H9 (cell line): ENCODE measurements at regions not wholly inside any gene's neighbourhood (a gene's known extent, or its start where the extent isn't known, plus 50 kb on each side); places are given as distances from the start of the nearest gene placed in this dataset.

ENCODE experiments used
- DNase-seq: peaks from one replicate; pipeline ENCODE4 v3.0.0-alpha.2; 2017
- H2AFZ ChIP-seq: one replicate; pipeline ENCODE4 v1.6.1; 2013; ENCODE audit warnings: mild to moderate bottlenecking, low read length, control low read depth, moderate library complexity
- H2AK5ac ChIP-seq: 2 replicates; pipeline ENCODE4 v1.6.1; 2013; ENCODE audit warnings: low read length, control low read depth, mixed read lengths; ENCODE audit not compliant: insufficient read length
- H2BK120ac ChIP-seq: one replicate; pipeline ENCODE4 v1.6.1; 2013; ENCODE audit warnings: low read depth, mild to moderate bottlenecking, low read length, control low read depth, inconsistent platforms; ENCODE audit not compliant: poor library complexity, severe bottlenecking
- H2BK12ac ChIP-seq: 2 replicates; pipeline ENCODE4 v1.6.1; 2013; ENCODE audit warnings: low read length, control low read depth, mixed read lengths, low read depth; ENCODE audit not compliant: insufficient read length
- H2BK15ac ChIP-seq: 2 replicates; pipeline ENCODE4 v1.6.1; 2013; ENCODE audit warnings: low read depth, low read length, control low read depth
- H2BK20ac ChIP-seq: one replicate; pipeline ENCODE4 v1.6.1; 2013; ENCODE audit warnings: low read depth, mild to moderate bottlenecking, low read length, control low read depth, inconsistent platforms; ENCODE audit not compliant: poor library complexity, severe bottlenecking
- H2BK5ac ChIP-seq: 2 replicates; pipeline ENCODE4 v1.6.1; 2013; ENCODE audit warnings: low read length, control low read depth, mixed read lengths; ENCODE audit not compliant: insufficient read length
- H3K14ac ChIP-seq: 2 replicates; pipeline ENCODE4 v1.6.1; 2013; ENCODE audit warnings: low read length, control low read depth; ENCODE audit not compliant: insufficient read depth
- H3K18ac ChIP-seq: 2 replicates; pipeline ENCODE4 v1.6.1; 2013; ENCODE audit warnings: low read depth, mild to moderate bottlenecking, mixed read lengths, low read length, control low read depth; ENCODE audit not compliant: insufficient read length
- H3K23ac ChIP-seq: 2 replicates; pipeline ENCODE4 v1.6.1; 2013; ENCODE audit warnings: low read length, control low read depth, mixed read lengths, low read depth; ENCODE audit not compliant: insufficient read length
- H3K23me2 ChIP-seq: 2 replicates; pipeline ENCODE4 v1.6.1; 2013; ENCODE audit warnings: low read depth, mild to moderate bottlenecking, mixed read lengths, low read length, control low read depth; ENCODE audit not compliant: insufficient read length, poor library complexity, severe bottlenecking
- H3K27ac ChIP-seq: 2 replicates; pipeline ENCODE4 v1.5.1; 2013; ENCODE audit warnings: low read length, control low read depth, mixed read lengths, low read depth; ENCODE audit not compliant: insufficient read length
- H3K27me3 ChIP-seq: 2 replicates; pipeline ENCODE4 v1.6.1; 2013; ENCODE audit warnings: low read length, control low read depth, inconsistent platforms; ENCODE audit not compliant: insufficient read depth
- H3K4ac ChIP-seq: 2 replicates; pipeline ENCODE4 v1.6.1; 2013; ENCODE audit warnings: low read depth, mild to moderate bottlenecking, control low read depth, inconsistent platforms, low read length, moderate library complexity
- H3K4me1 ChIP-seq: 2 replicates; pipeline ENCODE4 v1.6.1; 2013; ENCODE audit warnings: low read length, control low read depth, inconsistent platforms; ENCODE audit not compliant: insufficient read depth
- H3K4me2 ChIP-seq: 2 replicates; pipeline ENCODE4 v1.6.1; 2013; ENCODE audit warnings: low read length, control low read depth, mixed read lengths; ENCODE audit not compliant: insufficient read length, insufficient read depth
- H3K56ac ChIP-seq: 2 replicates; pipeline ENCODE4 v1.6.1; 2013; ENCODE audit warnings: low read depth, mild to moderate bottlenecking, mixed read lengths, low read length, control low read depth; ENCODE audit not compliant: insufficient read length
- H3K79me1 ChIP-seq: 2 replicates; pipeline ENCODE4 v1.6.1; 2013; ENCODE audit warnings: low read depth, mild to moderate bottlenecking, moderate library complexity, low read length, control low read depth, inconsistent platforms; ENCODE audit not compliant: insufficient read depth, poor library complexity, severe bottlenecking
- H3K79me2 ChIP-seq: 2 replicates; pipeline ENCODE4 v1.6.1; 2013; ENCODE audit warnings: low read length, control low read depth, inconsistent platforms; ENCODE audit not compliant: insufficient read depth
- H3K9ac ChIP-seq: 2 replicates; pipeline ENCODE4 v1.6.1; 2013; ENCODE audit warnings: low read length, control low read depth, mixed read lengths; ENCODE audit not compliant: insufficient read length; ENCODE audit errors: extremely low read depth
- H3K9me3 ChIP-seq: one replicate; pipeline ENCODE4 v1.6.1; 2013; ENCODE audit warnings: low read depth, low read length, inconsistent platforms; ENCODE audit not compliant: control insufficient read depth
- H3T11ph ChIP-seq: one replicate; pipeline ENCODE4 v1.6.1; 2013; ENCODE audit warnings: mild to moderate bottlenecking, low read length, control low read depth, inconsistent platforms
- H4K20me1 ChIP-seq: one replicate; pipeline ENCODE4 v1.6.1; 2013; ENCODE audit not compliant: control insufficient read depth, insufficient read length, insufficient read depth
- H4K5ac ChIP-seq: 2 replicates; pipeline ENCODE4 v1.6.1; 2013; ENCODE audit warnings: low read depth, mild to moderate bottlenecking, mixed read lengths, low read length, control low read depth; ENCODE audit not compliant: insufficient read length
- H4K8ac ChIP-seq: replicated peaks from 2 replicates; pipeline ENCODE4 v1.6.1; 2013; ENCODE audit warnings: low read length, control low read depth, mixed read lengths, low read depth; ENCODE audit not compliant: insufficient read length
- H4K91ac ChIP-seq: 2 replicates; pipeline ENCODE4 v1.6.1; 2013; ENCODE audit warnings: low read depth, mild to moderate bottlenecking, moderate library complexity, mixed read lengths, low read length, control low read depth; ENCODE audit not compliant: insufficient read length
- H3K27ac Mint-ChIP-seq, 3 experiments: 2 replicates in 2 of 3; 3 replicates in 1 of 3; pipeline ENCODE4 v1.8.0; 2020 to 2021; ENCODE audit warnings: mixed read lengths in 3 of 3, mild to moderate bottlenecking in 1 of 3, moderate library complexity in 1 of 3
- H3K27me3 Mint-ChIP-seq: 2 replicates; pipeline ENCODE4 v1.8.0; 2021; ENCODE audit warnings: low read depth, mild to moderate bottlenecking, moderate library complexity, mixed read lengths
- H3K36me3 Mint-ChIP-seq, 3 experiments: 2 replicates in 2 of 3; 3 replicates in 1 of 3; pipeline ENCODE4 v1.8.0; 2020 to 2021; ENCODE audit warnings: low read depth in 3 of 3, mixed read lengths in 3 of 3; ENCODE audit not compliant: insufficient read depth in 1 of 3
- H3K4me1 Mint-ChIP-seq, 2 experiments: 2 replicates each; pipeline ENCODE4 v1.8.0; 2020; ENCODE audit warnings: mixed read lengths in 2 of 2
- H3K4me3 Mint-ChIP-seq, 2 experiments: 2 replicates in 1 of 2; 3 replicates in 1 of 2; pipeline ENCODE4 v1.8.0; 2020 to 2021; ENCODE audit warnings: mild to moderate bottlenecking in 2 of 2, mixed read lengths in 2 of 2, moderate library complexity in 1 of 2
- H3K9me3 Mint-ChIP-seq, 2 experiments: 2 replicates in 1 of 2; 3 replicates in 1 of 2; pipeline ENCODE4 v1.8.0; 2020; ENCODE audit warnings: mild to moderate bottlenecking in 2 of 2, mixed read lengths in 2 of 2, moderate library complexity in 1 of 2
- WGBS: extraction: QIAGEN DNeasy Blood & Tissue Kit; methylation state at CpG from one replicate; pipeline ENCODE4 v1.1.7; 2013; ENCODE audit warnings: missing lambda C conversion rate, low lambda C conversion rate, mixed read lengths; ENCODE audit not compliant: insufficient read length; ENCODE audit errors: extremely low coverage; 5-methylcytosine and 5-hydroxymethylcytosine counted together
- TF ChIP-seq, protein P1 (sequence below): fragments of 200-600 bp; sonication (generic); conservative IDR thresholded peaks from 3 replicates; pipeline ENCODE4 v1.8.0; 2021; ENCODE audit warnings: antibody characterized with exemption, mild to moderate bottlenecking

- Histone ChIP-seq H3K4me1 (no peaks in the 10 kb centered on the region), H4K8ac (no peak overlapping the region), H3K18ac (no peak overlapping the region), H3K4ac (no peak overlapping the region), H3K9ac (no peak overlapping the region), H3K9me3 (no peaks in the 10 kb centered on the region), H3K23me2 (no peaks in the 10 kb centered on the region), H2BK20ac (no peak overlapping the region), H3K27me3 (no peaks in the 10 kb centered on the region), H2AFZ (no peak overlapping the region), H3K79me1 (no peaks in the 10 kb centered on the region), H4K20me1 (no peaks in the 10 kb centered on the region), H2BK5ac (no peak overlapping the region), H2BK120ac (no peak overlapping the region), H3K27ac (no peak overlapping the region), H3T11ph (no peak overlapping the region), H2AK5ac (no peak overlapping the region), H4K91ac (no peak overlapping the region), H3K4me2 (no peak overlapping the region), H3K56ac (no peak overlapping the region), H3K79me2 (no peaks in the 10 kb centered on the region), H3K14ac (no peak overlapping the region), H2BK12ac (no peak overlapping the region), H2BK15ac (no peak overlapping the region), H3K23ac (no peak overlapping the region), H4K5ac (no peak overlapping the region)
- no peak for DNase-seq
- no CpG with 5 or more reads among the region's 6 CpGs for WGBS
- Mint-ChIP-seq H3K4me3 (no peak overlapping the region), H3K27me3 (no peaks in the 10 kb centered on the region), H3K27ac (no peak overlapping the region), H3K9me3 (no peaks in the 10 kb centered on the region; a peak in 1 of 5 replicates), H3K36me3 (no peaks in the 10 kb centered on the region), H3K4me1 (peaks cover 2% of the 10 kb centered on the region in 2 experiments; a peak in 2 of 4 replicates)
- TF ChIP-seq, protein P1, sequence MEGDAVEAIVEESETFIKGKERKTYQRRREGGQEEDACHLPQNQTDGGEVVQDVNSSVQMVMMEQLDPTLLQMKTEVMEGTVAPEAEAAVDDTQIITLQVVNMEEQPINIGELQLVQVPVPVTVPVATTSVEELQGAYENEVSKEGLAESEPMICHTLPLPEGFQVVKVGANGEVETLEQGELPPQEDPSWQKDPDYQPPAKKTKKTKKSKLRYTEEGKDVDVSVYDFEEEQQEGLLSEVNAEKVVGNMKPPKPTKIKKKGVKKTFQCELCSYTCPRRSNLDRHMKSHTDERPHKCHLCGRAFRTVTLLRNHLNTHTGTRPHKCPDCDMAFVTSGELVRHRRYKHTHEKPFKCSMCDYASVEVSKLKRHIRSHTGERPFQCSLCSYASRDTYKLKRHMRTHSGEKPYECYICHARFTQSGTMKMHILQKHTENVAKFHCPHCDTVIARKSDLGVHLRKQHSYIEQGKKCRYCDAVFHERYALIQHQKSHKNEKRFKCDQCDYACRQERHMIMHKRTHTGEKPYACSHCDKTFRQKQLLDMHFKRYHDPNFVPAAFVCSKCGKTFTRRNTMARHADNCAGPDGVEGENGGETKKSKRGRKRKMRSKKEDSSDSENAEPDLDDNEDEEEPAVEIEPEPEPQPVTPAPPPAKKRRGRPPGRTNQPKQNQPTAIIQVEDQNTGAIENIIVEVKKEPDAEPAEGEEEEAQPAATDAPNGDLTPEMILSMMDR: no peak
These were observed 50.3 kb upstream of the BTBD3 start for GRCh38 chr20:11867291-11867919.
